ENCODE measurements at regions not wholly inside any gene's neighbourhood (a gene's known extent, or its start where the extent isn't known, plus 50 kb on each side); places are given as distances from the start of the nearest gene placed in this dataset.

GRCh38 chr2:144875290-144875969 lies 355.5 kb upstream of the ZEB2 start:
- TF ChIP-seq, protein P1, sequence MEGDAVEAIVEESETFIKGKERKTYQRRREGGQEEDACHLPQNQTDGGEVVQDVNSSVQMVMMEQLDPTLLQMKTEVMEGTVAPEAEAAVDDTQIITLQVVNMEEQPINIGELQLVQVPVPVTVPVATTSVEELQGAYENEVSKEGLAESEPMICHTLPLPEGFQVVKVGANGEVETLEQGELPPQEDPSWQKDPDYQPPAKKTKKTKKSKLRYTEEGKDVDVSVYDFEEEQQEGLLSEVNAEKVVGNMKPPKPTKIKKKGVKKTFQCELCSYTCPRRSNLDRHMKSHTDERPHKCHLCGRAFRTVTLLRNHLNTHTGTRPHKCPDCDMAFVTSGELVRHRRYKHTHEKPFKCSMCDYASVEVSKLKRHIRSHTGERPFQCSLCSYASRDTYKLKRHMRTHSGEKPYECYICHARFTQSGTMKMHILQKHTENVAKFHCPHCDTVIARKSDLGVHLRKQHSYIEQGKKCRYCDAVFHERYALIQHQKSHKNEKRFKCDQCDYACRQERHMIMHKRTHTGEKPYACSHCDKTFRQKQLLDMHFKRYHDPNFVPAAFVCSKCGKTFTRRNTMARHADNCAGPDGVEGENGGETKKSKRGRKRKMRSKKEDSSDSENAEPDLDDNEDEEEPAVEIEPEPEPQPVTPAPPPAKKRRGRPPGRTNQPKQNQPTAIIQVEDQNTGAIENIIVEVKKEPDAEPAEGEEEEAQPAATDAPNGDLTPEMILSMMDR (conservative IDR thresholded peaks at IDR 0.05; ENCODE audit: low read depth, low read length), result no peak
- no peak for TF ChIP-seq EZH2 (IDR thresholded peaks at IDR 0.05; ENCODE audit: borderline replicate concordance, low read depth, low read length, poor library complexity, severe bottlenecking)
